ENCODE measurements at regions not wholly inside any gene's neighbourhood (a gene's known extent, or its start where the extent isn't known, plus 50 kb on each side); places are given as distances from the start of the nearest gene placed in this dataset.

GRCh38 chr7:118902600-118902999 is 678.1 kb downstream of the ANKRD7 start:
- no peak for TF ChIP-seq EZH2phosphoT487 (IDR thresholded peaks at IDR 0.05; ENCODE audit: borderline replicate concordance, low read length)
- no peak for TF ChIP-seq CTCF (IDR thresholded peaks at IDR 0.05; ENCODE audit: low read depth, low read length, poor library complexity, severe bottlenecking)

Measured in DOHH2 (cell line).